ENCODE measurements at regions not wholly inside any gene's neighbourhood (a gene's known extent, or its start where the extent isn't known, plus 50 kb on each side); places are given as distances from the start of the nearest gene placed in this dataset.
A peak's percentile ranks its signal among the peaks of the same experiment; 100 is the strongest.

- Mint-ChIP-seq H3K4me3 (no peak overlapping the region), H3K9me3 (no peaks in the 10 kb centered on the region), H3K27me3 (ENCODE audit: low read depth, poor library complexity) (no peaks in the 10 kb centered on the region), H3K4me1 (peaks cover 10% of the 10 kb centered on the region), H3K36me3 (ENCODE audit: low read depth) (no peaks in the 10 kb centered on the region), H3K27ac (no peak overlapping the region)
- DNase-seq, result no peak
- no peak for TF ChIP-seq CTCF (IDR thresholded peaks at IDR 0.05)
These were observed 342.2 kb upstream of the MEOX2 start for GRCh38 chr7:16028636-16029035.

GRCh38 chr7:16028103-16028502 lies 341.6 kb upstream of the MEOX2 start:
- Mint-ChIP-seq H3K27me3 (ENCODE audit: low read depth, poor library complexity) (no peaks in the 10 kb centered on the region), H3K4me1 (peaks cover 14% of the 10 kb centered on the region), H3K9me3 (no peaks in the 10 kb centered on the region), H3K4me3 (no peak overlapping the region), H3K27ac (peak overlapping the region; percentile 57), H3K36me3 (ENCODE audit: low read depth) (no peaks in the 10 kb centered on the region)
- no peak for TF ChIP-seq CTCF (IDR thresholded peaks at IDR 0.05)
- no peak for DNase-seq

GRCh38 chr7:16027396-16027795 lies 340.9 kb upstream of the MEOX2 start:
- H3K4me3 Mint-ChIP-seq, result no peak overlapping the region
- no peak for DNase-seq
- no peaks in the 10 kb centered on the region for H3K36me3 Mint-ChIP-seq (ENCODE audit: low read depth)
- no peaks in the 10 kb centered on the region for H3K27me3 Mint-ChIP-seq (ENCODE audit: low read depth, poor library complexity)
- no peak for TF ChIP-seq CTCF (IDR thresholded peaks at IDR 0.05)
- H3K9me3 Mint-ChIP-seq, result no peaks in the 10 kb centered on the region
- peaks cover 21% of the 10 kb centered on the region for H3K4me1 Mint-ChIP-seq
- H3K27ac Mint-ChIP-seq, result no peak overlapping the region

- Mint-ChIP-seq H3K4me1 (peaks cover 21% of the 10 kb centered on the region), H3K9me3 (no peaks in the 10 kb centered on the region), H3K36me3 (ENCODE audit: low read depth) (no peaks in the 10 kb centered on the region), H3K27ac (no peak overlapping the region), H3K4me3 (no peak overlapping the region), H3K27me3 (ENCODE audit: low read depth, poor library complexity) (no peaks in the 10 kb centered on the region)
- no peak for TF ChIP-seq CTCF (IDR thresholded peaks at IDR 0.05)
- no peak for DNase-seq
These were observed 340.0 kb upstream of the MEOX2 start for GRCh38 chr7:16026253-16027020.

- Mint-ChIP-seq H3K4me3 (no peak overlapping the region), H3K9me3 (no peaks in the 10 kb centered on the region), H3K4me1 (peaks cover 21% of the 10 kb centered on the region), H3K27ac (no peak overlapping the region), H3K36me3 (ENCODE audit: low read depth) (no peaks in the 10 kb centered on the region), H3K27me3 (ENCODE audit: low read depth, poor library complexity) (no peaks in the 10 kb centered on the region)
- TF ChIP-seq CTCF (IDR thresholded peaks at IDR 0.05), result no peak
- DNase-seq, result no peak
These were observed 339.2 kb upstream of the MEOX2 start for GRCh38 chr7:16025696-16026095.

GRCh38 chr7:16023503-16023902 lies 337.0 kb upstream of the MEOX2 start:
- H3K4me1 Mint-ChIP-seq, result peaks cover 21% of the 10 kb centered on the region
- H3K27me3 Mint-ChIP-seq (ENCODE audit: low read depth, poor library complexity), result no peaks in the 10 kb centered on the region
- DNase-seq, result no peak
- TF ChIP-seq CTCF (IDR thresholded peaks at IDR 0.05), result no peak
- no peaks in the 10 kb centered on the region for H3K36me3 Mint-ChIP-seq (ENCODE audit: low read depth)
- no peak overlapping the region for H3K27ac Mint-ChIP-seq
- H3K9me3 Mint-ChIP-seq, result no peaks in the 10 kb centered on the region
- H3K4me3 Mint-ChIP-seq, result no peak overlapping the region
